Lower lobe of right lung (tissue), 2 donors: ENCODE measurements at regions not wholly inside any gene's neighbourhood (a gene's known extent, or its start where the extent isn't known, plus 50 kb on each side); places are given as distances from the start of the nearest gene placed in this dataset.
"Not testable (repeated sequence)": the region's sequence is repeated elsewhere in the genome, so short reads cannot be mapped to it uniquely, and the experiment has no call there.

Source experiments
- ATAC-seq, 2 donors: fragments of 200-7000 bp; cut with Tn5 transposase; one replicate each; pipeline ENCODE4 v1.9.1; 2020 to 2022; ENCODE audit warnings: mild to moderate bottlenecking in 2 of 2, moderate library complexity in 2 of 2
- DNase-seq: peaks from one replicate; pipeline ENCODE4 v3.0.0-alpha.2; 2020
- H3K27ac ChIP-seq: fragments of 200-600 bp; one replicate; pipeline ENCODE4 v1.8.0; 2022
- H3K27me3 ChIP-seq: fragments of 200-600 bp; one replicate; pipeline ENCODE4 v1.8.0; 2022; ENCODE audit warnings: low read depth
- H3K36me3 ChIP-seq: fragments of 200-600 bp; one replicate; pipeline ENCODE4 v1.8.0; 2022; ENCODE audit warnings: mild to moderate bottlenecking
- H3K4me1 ChIP-seq: fragments of 200-600 bp; one replicate; pipeline ENCODE4 v1.8.0; 2022
- H3K4me3 ChIP-seq: fragments of 200-600 bp; one replicate; pipeline ENCODE4 v1.8.0; 2022; ENCODE audit warnings: mild to moderate bottlenecking
- H3K9me3 ChIP-seq: fragments of 200-600 bp; one replicate; pipeline ENCODE4 v1.8.0; 2022
- intact Hi-C: fragments of 100-400 bp; cut with DNase I; formaldehyde crosslinking; loops from one replicate; pipeline ENCODE4 v1.11.0; 2022
- TF ChIP-seq, protein P1 (sequence below): fragments of 200-600 bp; IDR thresholded peaks from one replicate; pipeline ENCODE4 v1.8.0; 2022; ENCODE audit warnings: antibody characterized with exemption, mild to moderate bottlenecking
- donor health status: DM: no; HTN: yes; CAD: no; lungs with severe emphysema.

DNA sequence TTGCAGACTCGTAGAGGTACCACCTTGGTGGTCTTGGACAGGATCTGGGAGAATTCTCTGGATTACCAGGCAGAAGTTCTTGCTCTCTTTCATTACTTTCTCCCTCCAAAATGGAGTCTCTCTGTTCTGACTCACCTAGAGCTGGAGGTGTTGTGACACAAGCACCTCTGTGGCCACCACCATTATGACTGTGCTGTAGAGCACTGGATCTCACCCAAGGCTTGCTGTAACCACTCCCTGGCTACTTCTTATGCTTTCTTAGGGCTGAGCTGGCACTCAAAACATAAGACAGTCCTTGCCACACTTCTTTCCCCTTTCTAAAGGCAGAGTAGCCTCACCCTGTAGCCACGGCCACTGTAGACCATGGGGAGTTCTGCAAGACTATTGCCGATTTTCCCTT, 296.6 kb upstream of the DIPK2B start:
- Histone ChIP-seq H3K9me3 (no peaks in the 10 kb centered on the region), H3K4me1 (no peaks in the 10 kb centered on the region), H3K27me3 (no peaks in the 10 kb centered on the region), H3K27ac (no peak overlapping the region), H3K4me3 (no peak overlapping the region), H3K36me3 (no peaks in the 10 kb centered on the region)
- TF ChIP-seq, protein P1, sequence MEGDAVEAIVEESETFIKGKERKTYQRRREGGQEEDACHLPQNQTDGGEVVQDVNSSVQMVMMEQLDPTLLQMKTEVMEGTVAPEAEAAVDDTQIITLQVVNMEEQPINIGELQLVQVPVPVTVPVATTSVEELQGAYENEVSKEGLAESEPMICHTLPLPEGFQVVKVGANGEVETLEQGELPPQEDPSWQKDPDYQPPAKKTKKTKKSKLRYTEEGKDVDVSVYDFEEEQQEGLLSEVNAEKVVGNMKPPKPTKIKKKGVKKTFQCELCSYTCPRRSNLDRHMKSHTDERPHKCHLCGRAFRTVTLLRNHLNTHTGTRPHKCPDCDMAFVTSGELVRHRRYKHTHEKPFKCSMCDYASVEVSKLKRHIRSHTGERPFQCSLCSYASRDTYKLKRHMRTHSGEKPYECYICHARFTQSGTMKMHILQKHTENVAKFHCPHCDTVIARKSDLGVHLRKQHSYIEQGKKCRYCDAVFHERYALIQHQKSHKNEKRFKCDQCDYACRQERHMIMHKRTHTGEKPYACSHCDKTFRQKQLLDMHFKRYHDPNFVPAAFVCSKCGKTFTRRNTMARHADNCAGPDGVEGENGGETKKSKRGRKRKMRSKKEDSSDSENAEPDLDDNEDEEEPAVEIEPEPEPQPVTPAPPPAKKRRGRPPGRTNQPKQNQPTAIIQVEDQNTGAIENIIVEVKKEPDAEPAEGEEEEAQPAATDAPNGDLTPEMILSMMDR = no peak
- DNase-seq (no peak), ATAC-seq (no peak)
- intact Hi-C loops = no loop called here

DNA sequence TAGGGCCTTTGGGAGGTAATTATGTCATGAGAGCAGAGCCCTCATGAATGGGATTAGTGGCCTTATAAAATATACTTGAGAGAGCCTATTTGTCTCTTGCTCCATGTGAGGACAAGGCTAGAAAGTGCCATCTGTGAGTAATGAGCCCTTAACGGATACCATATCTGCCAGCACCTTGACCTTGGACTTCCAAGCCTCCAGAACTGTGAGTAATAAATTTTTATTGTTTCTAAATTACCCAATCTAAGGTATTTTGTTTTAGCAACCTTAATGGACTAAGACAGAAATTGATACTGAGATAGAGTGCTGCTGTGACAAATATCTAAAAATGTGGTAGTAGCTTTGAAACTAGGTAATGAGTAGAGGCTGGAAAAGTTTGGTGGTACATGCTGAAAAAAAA, 285.0 kb upstream of the DIPK2B start:
- no peak overlapping the region for H3K27ac ChIP-seq
- intact Hi-C loops = no loop called here
- DNase-seq (no peak), ATAC-seq (no peak)
- no peaks in the 10 kb centered on the region for H3K9me3 ChIP-seq
- no peak overlapping the region for H3K4me3 ChIP-seq
- TF ChIP-seq, protein P1 = no peak
- H3K36me3 ChIP-seq = no peaks in the 10 kb centered on the region
- no peaks in the 10 kb centered on the region for H3K27me3 ChIP-seq
- H3K4me1 ChIP-seq = no peaks in the 10 kb centered on the region

DNA sequence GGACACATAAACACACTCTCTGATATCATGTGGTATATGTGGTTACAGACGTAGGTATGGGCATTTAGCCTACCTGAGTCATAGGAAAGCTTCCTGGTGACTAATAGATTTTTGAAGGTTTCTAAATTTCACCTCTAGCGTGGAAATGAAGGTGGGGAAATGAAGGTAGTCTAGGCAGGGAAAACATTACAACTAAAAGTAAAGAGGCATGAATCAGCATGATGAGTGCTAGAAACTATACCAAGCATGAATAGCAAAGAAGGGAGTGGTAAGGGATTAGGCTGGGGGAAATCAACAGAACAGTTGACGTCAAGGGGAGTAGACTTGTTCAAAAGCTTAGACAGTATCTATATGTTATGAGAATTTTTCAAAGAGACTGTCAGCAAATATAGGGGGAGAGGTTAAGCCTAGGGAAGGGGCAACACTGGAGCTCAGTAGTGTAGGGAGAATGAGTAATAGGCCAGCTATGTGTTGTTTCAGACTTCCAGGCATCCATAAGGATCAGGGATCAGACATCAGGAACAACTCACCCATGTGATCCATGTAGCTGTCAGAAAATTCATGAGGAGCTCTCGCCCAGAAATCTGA, 279.3 kb upstream of the DIPK2B start:
- no peaks in the 10 kb centered on the region for H3K27me3 ChIP-seq
- no peaks in the 10 kb centered on the region for H3K4me1 ChIP-seq
- no peaks in the 10 kb centered on the region for H3K36me3 ChIP-seq
- H3K27ac ChIP-seq = no peak overlapping the region
- DNase-seq (no peak), ATAC-seq (peak in 1 of 2 donors; percentile 60)
- TF ChIP-seq, protein P1 = no peak
- intact Hi-C loops = no loop called here
- no peak overlapping the region for H3K4me3 ChIP-seq
- H3K9me3 ChIP-seq = no peaks in the 10 kb centered on the region

DNA sequence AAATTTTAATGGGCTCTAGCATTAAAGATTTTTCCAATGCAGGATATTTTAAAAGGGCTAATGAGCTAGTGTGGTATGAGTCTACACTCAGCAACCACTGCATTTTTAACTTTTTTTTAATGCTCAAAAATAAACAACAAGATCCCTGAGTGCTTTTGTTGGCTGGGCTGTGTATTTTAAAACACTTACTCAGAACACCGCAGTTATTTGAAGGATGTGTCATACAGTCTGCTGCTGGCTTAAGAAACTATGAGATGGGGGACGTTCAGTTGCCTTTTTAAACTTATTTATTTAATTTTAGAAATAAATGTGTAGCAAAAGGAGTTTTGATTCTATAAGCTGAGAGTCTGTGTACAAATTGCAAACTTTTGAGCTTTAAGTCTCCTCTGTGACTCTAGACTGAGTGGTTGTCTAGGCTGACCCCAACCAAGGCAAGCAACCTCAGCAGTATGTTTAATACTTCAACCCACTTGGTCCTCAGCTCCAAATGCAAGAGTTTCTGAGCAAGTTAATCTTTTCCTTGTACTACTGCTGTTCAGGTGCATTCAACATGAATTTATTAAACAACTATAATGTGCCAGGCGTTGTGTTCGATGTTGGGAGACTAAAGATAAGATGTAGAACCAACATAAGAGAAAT, 278.6 kb upstream of the DIPK2B start:
- H3K4me1 ChIP-seq = no peaks in the 10 kb centered on the region
- no peaks in the 10 kb centered on the region for H3K27me3 ChIP-seq
- no peaks in the 10 kb centered on the region for H3K9me3 ChIP-seq
- H3K4me3 ChIP-seq = no peak overlapping the region
- TF ChIP-seq, protein P1 = no peak
- ATAC-seq = peak in 1 of 2 donors; percentile 65
- no peaks in the 10 kb centered on the region for H3K36me3 ChIP-seq
- no peak for DNase-seq
- no peak overlapping the region for H3K27ac ChIP-seq
- intact Hi-C loops = no loop called here

DNA sequence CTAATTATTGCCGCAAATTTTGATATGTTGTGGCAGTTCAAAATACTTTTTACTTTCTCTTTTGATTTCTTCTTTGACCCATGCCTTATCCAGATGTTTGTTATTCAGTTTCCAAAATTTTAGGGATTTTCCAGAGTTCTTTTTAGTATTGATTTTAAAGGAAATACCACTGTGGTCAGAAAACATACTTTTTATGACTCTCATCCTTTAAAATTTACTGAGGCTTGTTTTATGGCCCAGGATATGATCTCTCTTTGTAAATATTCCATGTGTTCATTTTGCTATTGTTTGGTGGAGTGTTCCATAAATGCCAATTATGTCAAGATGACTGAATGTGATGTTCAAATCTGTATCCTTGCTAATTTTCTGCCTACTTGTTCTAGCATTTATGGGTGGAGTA, 272.3 kb upstream of the DIPK2B start:
- no peak overlapping the region for H3K4me3 ChIP-seq
- ATAC-seq (no peak), DNase-seq (no peak)
- H3K27ac ChIP-seq = no peak overlapping the region
- no peaks in the 10 kb centered on the region for H3K27me3 ChIP-seq
- H3K36me3 ChIP-seq = no peaks in the 10 kb centered on the region
- H3K9me3 ChIP-seq = no peaks in the 10 kb centered on the region
- TF ChIP-seq, protein P1 = no peak
- intact Hi-C loops = no loop called here
- no peaks in the 10 kb centered on the region for H3K4me1 ChIP-seq

DNA sequence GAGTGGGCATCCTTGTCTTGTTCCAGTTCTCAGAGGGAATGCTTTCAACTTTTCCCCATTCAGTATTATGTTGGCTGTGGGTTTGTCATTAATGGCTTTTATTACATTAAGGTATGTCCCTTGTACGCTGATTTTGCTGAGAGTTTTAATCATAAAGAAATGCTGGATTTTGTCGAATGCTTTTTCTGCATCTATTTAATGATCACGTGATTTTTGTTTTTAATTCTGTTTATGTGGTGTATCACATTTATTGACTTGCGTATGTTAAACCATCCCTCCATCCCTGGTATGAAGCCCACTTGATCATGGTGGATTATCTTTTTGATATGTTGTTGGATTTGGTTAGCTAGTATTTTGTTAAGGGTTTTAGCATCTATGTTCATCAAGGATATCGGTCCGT, 266.9 kb upstream of the DIPK2B start:
- ATAC-seq, intact Hi-C loops, H3K27ac ChIP-seq, H3K4me3 ChIP-seq, H3K27me3 ChIP-seq, H3K4me1 ChIP-seq, H3K36me3 ChIP-seq, H3K9me3 ChIP-seq, DNase-seq: not testable (repeated sequence)

DNA sequence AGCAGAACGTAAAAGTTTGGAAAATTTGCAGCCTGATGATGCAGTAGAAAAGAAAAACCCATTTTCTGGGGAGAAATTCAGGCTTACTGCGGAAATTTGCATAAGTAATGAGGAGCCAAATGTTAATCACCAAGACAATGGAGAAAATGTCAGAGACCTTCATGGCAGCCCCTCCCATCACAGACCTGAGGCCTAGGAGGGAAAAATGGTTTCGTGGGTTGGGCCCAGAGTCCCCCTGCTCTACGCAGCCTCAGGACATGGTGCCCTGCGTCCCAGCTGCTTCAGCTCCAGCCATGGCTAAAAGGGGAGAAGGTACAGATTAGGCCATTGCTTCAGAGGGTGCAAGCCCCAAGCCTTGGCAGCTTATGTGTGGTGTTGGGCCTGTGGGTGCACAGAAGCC, 255.1 kb upstream of the DIPK2B start:
- ATAC-seq = not testable (repeated sequence)

More for the DNA sequence above, 255.1 kb upstream of the DIPK2B start:
- intact Hi-C loops, DNase-seq, H3K27me3 ChIP-seq, H3K27ac ChIP-seq, H3K9me3 ChIP-seq, H3K4me3 ChIP-seq, H3K4me1 ChIP-seq, H3K36me3 ChIP-seq: not testable (repeated sequence)
